ENCODE measurements at regions not wholly inside any gene's neighbourhood (a gene's known extent, or its start where the extent isn't known, plus 50 kb on each side); places are given as distances from the start of the nearest gene placed in this dataset.

GRCh38 chr3:159757341-159758060, 231.1 kb upstream of the IL12A start:
- POLR2A ChIA-PET: no interaction called here
- Histone ChIP-seq H3K27ac (ENCODE audit: extremely low read depth, low read depth, low read length) (no peak overlapping the region), H3K9me3 (ENCODE audit: control insufficient read depth, insufficient read depth, low read depth, low read length) (no peaks in the 10 kb centered on the region), H3K36me3 (ENCODE audit: control insufficient read depth in 2 of 2, insufficient read depth in 1 of 2, low read length in 2 of 2) (no peaks in the 10 kb centered on the region), H3K4me1 (ENCODE audit: control insufficient read depth, insufficient read depth, low read length) (no peaks in the 10 kb centered on the region), H3K4me3 (ENCODE audit: low read depth, low read length) (no peak overlapping the region)
- TF ChIP-seq, protein P1, sequence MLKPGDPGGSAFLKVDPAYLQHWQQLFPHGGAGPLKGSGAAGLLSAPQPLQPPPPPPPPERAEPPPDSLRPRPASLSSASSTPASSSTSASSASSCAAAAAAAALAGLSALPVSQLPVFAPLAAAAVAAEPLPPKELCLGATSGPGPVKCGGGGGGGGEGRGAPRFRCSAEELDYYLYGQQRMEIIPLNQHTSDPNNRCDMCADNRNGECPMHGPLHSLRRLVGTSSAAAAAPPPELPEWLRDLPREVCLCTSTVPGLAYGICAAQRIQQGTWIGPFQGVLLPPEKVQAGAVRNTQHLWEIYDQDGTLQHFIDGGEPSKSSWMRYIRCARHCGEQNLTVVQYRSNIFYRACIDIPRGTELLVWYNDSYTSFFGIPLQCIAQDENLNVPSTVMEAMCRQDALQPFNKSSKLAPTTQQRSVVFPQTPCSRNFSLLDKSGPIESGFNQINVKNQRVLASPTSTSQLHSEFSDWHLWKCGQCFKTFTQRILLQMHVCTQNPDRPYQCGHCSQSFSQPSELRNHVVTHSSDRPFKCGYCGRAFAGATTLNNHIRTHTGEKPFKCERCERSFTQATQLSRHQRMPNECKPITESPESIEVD (tag by site-specific recombination; IDR thresholded peaks at IDR 0.05): no peak
- no peak for TF ChIP-seq GLI2 (tag by site-specific recombination; IDR thresholded peaks at IDR 0.05; ENCODE audit: borderline replicate concordance, low read depth)
- TF ChIP-seq ZNF623 (tag by site-specific recombination; IDR thresholded peaks at IDR 0.05): no peak
- TF ChIP-seq KLF9 (tag by site-specific recombination; IDR thresholded peaks at IDR 0.05; ENCODE audit: low read depth): no peak
- no peak for TF ChIP-seq REPIN1 (tag by site-specific recombination; IDR thresholded peaks at IDR 0.05; ENCODE audit: low read depth)
- TF ChIP-seq ZNF184 (tag by site-specific recombination; IDR thresholded peaks at IDR 0.05): no peak
- TF ChIP-seq ZFP37 (tag by site-specific recombination; IDR thresholded peaks at IDR 0.05): no peak
- CTCF ChIA-PET: interaction anchor here (0.6 kb wide), 1 partner anchor 88 kb away, joined by 3 read pairs; no protein-coding TSS in a partner anchor

- no peak for TF ChIP-seq ZNF621 (tag by site-specific recombination; IDR thresholded peaks at IDR 0.05)
- no peak for TF ChIP-seq ZBTB48 (tag by site-specific recombination; IDR thresholded peaks at IDR 0.05)
- TF ChIP-seq ZNF324 (tag by site-specific recombination; IDR thresholded peaks at IDR 0.05): no peak
- TF ChIP-seq ZNF677 (tag by site-specific recombination; IDR thresholded peaks at IDR 0.05): 0 out of 2 replicates have a peak, but pooled peaks have one; percentile 18
- CTCF ChIA-PET: interaction anchor here (1.0 kb wide), 1 partner anchor 494 kb away, joined by 3 read pairs; no protein-coding TSS in a partner anchor
- no peaks in the 10 kb centered on the region for H3K36me3 ChIP-seq (ENCODE audit: control insufficient read depth in 2 of 2, insufficient read depth in 1 of 2, low read length in 2 of 2)
- no peak overlapping the region for H3K27ac ChIP-seq (ENCODE audit: extremely low read depth, low read depth, low read length)
- no peak overlapping the region for H3K4me3 ChIP-seq (ENCODE audit: low read depth, low read length)
- H3K9me3 ChIP-seq (ENCODE audit: control insufficient read depth, insufficient read depth, low read depth, low read length): no peaks in the 10 kb centered on the region
- H3K4me1 ChIP-seq (ENCODE audit: control insufficient read depth, insufficient read depth, low read length): no peaks in the 10 kb centered on the region
- POLR2A ChIA-PET: no interaction called here
Observed at GRCh38 chr3:159760046-159760445, 228.6 kb upstream of the IL12A start.

GRCh38 chr3:159761369-159761768, 227.3 kb upstream of the IL12A start:
- ChIA-PET POLR2A (no interaction called here), CTCF (interaction anchor here (0.6 to 1.2 kb wide), 2 partner anchors 43 to 144 kb away, joined by 3 to 4 read pairs; no protein-coding TSS in a partner anchor)
- H3K4me3 ChIP-seq (ENCODE audit: low read depth, low read length): no peak overlapping the region
- H3K27ac ChIP-seq (ENCODE audit: extremely low read depth, low read depth, low read length): no peak overlapping the region
- peak; percentile 40; the same call in 1 of the 2 replicates for TF ChIP-seq ZBTB17 (tag by site-specific recombination; IDR thresholded peaks at IDR 0.05)
- no peak for TF ChIP-seq ZNF140 (tag by site-specific recombination; IDR thresholded peaks at IDR 0.05)
- no peaks in the 10 kb centered on the region for H3K4me1 ChIP-seq (ENCODE audit: control insufficient read depth, insufficient read depth, low read length)
- H3K9me3 ChIP-seq (ENCODE audit: control insufficient read depth, insufficient read depth, low read depth, low read length): no peaks in the 10 kb centered on the region
- no peaks in the 10 kb centered on the region for H3K36me3 ChIP-seq (ENCODE audit: control insufficient read depth in 2 of 2, insufficient read depth in 1 of 2, low read length in 2 of 2)

- no peaks in the 10 kb centered on the region for H3K4me1 ChIP-seq (ENCODE audit: control insufficient read depth, insufficient read depth, low read length)
- ChIA-PET POLR2A (interaction anchor here (0.9 to 2.3 kb wide), 3 partner anchors 30 to 130 kb away, joined by 3 to 17 read pairs (median 3); no protein-coding TSS in a partner anchor), CTCF (interaction anchor here (1.2 kb wide), 1 partner anchor 43 kb away, joined by 3 read pairs; no protein-coding TSS in a partner anchor)
- no peaks in the 10 kb centered on the region for H3K36me3 ChIP-seq (ENCODE audit: control insufficient read depth in 2 of 2, insufficient read depth in 1 of 2, low read length in 2 of 2)
- H3K27ac ChIP-seq (ENCODE audit: extremely low read depth, low read depth, low read length): no peak overlapping the region; the same call in 1 of the 2 replicates
- TF ChIP-seq SP3 (tag by site-specific recombination; IDR thresholded peaks at IDR 0.05) (no peak), KLF1 (tag by site-specific recombination; IDR thresholded peaks at IDR 0.05) (0 out of 2 replicates have a peak, but pooled peaks have one; percentile 45), ZNF266 (tag by site-specific recombination; IDR thresholded peaks at IDR 0.05; ENCODE audit: low read depth) (no peak)
- no peak overlapping the region; the same call in 1 of the 2 replicates for H3K4me3 ChIP-seq (ENCODE audit: low read depth, low read length)
- H3K9me3 ChIP-seq (ENCODE audit: control insufficient read depth, insufficient read depth, low read depth, low read length): no peaks in the 10 kb centered on the region
Observed at GRCh38 chr3:159761848-159762635, 226.6 kb upstream of the IL12A start.

Data from HEK293 (cell line).